Astrocyte of the cerebellum (primary cell): ENCODE measurements at regions not wholly inside any gene's neighbourhood (a gene's known extent, or its start where the extent isn't known, plus 50 kb on each side); places are given as distances from the start of the nearest gene placed in this dataset.

Experiments
- DNase-seq: peaks from one replicate; pipeline ENCODE4 v3.0.0-alpha.2; 2011; ENCODE audit warnings: low read depth
- H3K4me3 ChIP-seq: 2 replicates; pipeline ENCODE4 v1.5.1; 2011; ENCODE audit warnings: mild to moderate bottlenecking, low read depth, low read length, moderate library complexity
- CTCF ChIP-seq: IDR thresholded peaks from 2 replicates; pipeline ENCODE4 v1.5.1; 2012; ENCODE audit warnings: low read length, low read depth, moderate library complexity, mild to moderate bottlenecking; ENCODE audit errors: missing control alignments
- in situ Hi-C: cut with HindIII; loops from 2 replicates; pipeline ENCODE4 v1.10.0; 2017; ENCODE audit warnings: low sequenced_read_pairs

- H3K4me3 ChIP-seq = no peak overlapping the region
- no peak for DNase-seq
- in situ Hi-C loops = no loop called here
- TF ChIP-seq CTCF = no peak
These were observed 707.8 kb upstream of the LMCD1 start for GRCh38 chr3:7793786-7794185.

- in situ Hi-C loops = no loop called here
- no peak overlapping the region for H3K4me3 ChIP-seq
- no peak for TF ChIP-seq CTCF
- DNase-seq = no peak
These were observed 703.3 kb upstream of the LMCD1 start for GRCh38 chr3:7798276-7798675.

- in situ Hi-C loops = no loop called here
- no peak for TF ChIP-seq CTCF
- no peak for DNase-seq
These were observed 701.4 kb upstream of the LMCD1 start for GRCh38 chr3:7800006-7800780.

GRCh38 chr3:7812490-7812889 lies 689.1 kb upstream of the LMCD1 start:
- TF ChIP-seq CTCF = no peak
- in situ Hi-C loops = no loop called here
- H3K4me3 ChIP-seq = no peak overlapping the region

More at GRCh38 chr3:7800006-7800780, 701.4 kb upstream of the LMCD1 start:
- H3K4me3 ChIP-seq = no peak overlapping the region

GRCh38 chr3:7813365-7813764 lies 688.3 kb upstream of the LMCD1 start:
- no peak overlapping the region for H3K4me3 ChIP-seq
- in situ Hi-C loops = no loop called here
- TF ChIP-seq CTCF = no peak
- no peak for DNase-seq

More at GRCh38 chr3:7812490-7812889, 689.1 kb upstream of the LMCD1 start:
- no peak for DNase-seq

- in situ Hi-C loops = no loop called here
- TF ChIP-seq CTCF = no peak
- H3K4me3 ChIP-seq = no peak overlapping the region
- no peak for DNase-seq
These were observed 684.4 kb upstream of the LMCD1 start for GRCh38 chr3:7817239-7817638.

GRCh38 chr3:7820969-7821368 lies 680.7 kb upstream of the LMCD1 start:
- H3K4me3 ChIP-seq = no peak overlapping the region
- in situ Hi-C loops = no loop called here

More at GRCh38 chr3:7820969-7821368, 680.7 kb upstream of the LMCD1 start:
- no peak for TF ChIP-seq CTCF
- no peak for DNase-seq
